HG03103 (cell line): ENCODE measurements at regions not wholly inside any gene's neighbourhood (a gene's known extent, or its start where the extent isn't known, plus 50 kb on each side); places are given as distances from the start of the nearest gene placed in this dataset.

Experiments used
- ATAC-seq: cut with Tn5 transposase; IDR thresholded peaks from one replicate; pipeline ENCODE4 v1.9.1; 2021; ENCODE audit warnings: low read depth; ENCODE audit not compliant: unreplicated experiment

- no peak for ATAC-seq
Measured at GRCh38 chr10:111698711-111699110, 484.9 kb downstream of the GPAM start.

GRCh38 chr10:111703986-111704385, 479.6 kb downstream of the GPAM start:
- ATAC-seq = no peak

- ATAC-seq = no peak
Measured at GRCh38 chr10:111705021-111705420, 478.5 kb downstream of the GPAM start.

GRCh38 chr10:111706331-111706730, 477.2 kb downstream of the GPAM start:
- ATAC-seq = no peak

- no peak for ATAC-seq
Measured at GRCh38 chr10:111707076-111707475, 476.5 kb downstream of the GPAM start.

GRCh38 chr10:111709603-111710002, 474.0 kb downstream of the GPAM start:
- no peak for ATAC-seq

GRCh38 chr10:111716032-111716431, 467.5 kb downstream of the GPAM start:
- ATAC-seq = no peak

GRCh38 chr10:111724121-111724520, 459.4 kb downstream of the GPAM start:
- ATAC-seq = no peak

GRCh38 chr10:111725050-111725449, 458.5 kb downstream of the GPAM start:
- ATAC-seq = no peak

- ATAC-seq = no peak
Measured at GRCh38 chr10:111732166-111732785, 451.3 kb downstream of the GPAM start.

GRCh38 chr10:111739125-111739873, 444.3 kb downstream of the GPAM start:
- ATAC-seq = no peak

- ATAC-seq = no peak
Measured at GRCh38 chr10:111739874-111740139, 443.8 kb downstream of the GPAM start.

GRCh38 chr10:111745982-111746381, 437.6 kb downstream of the GPAM start:
- no peak for ATAC-seq

GRCh38 chr10:111747751-111748150, 435.8 kb downstream of the GPAM start:
- no peak for ATAC-seq

- no peak for ATAC-seq
Measured at GRCh38 chr10:111748184-111748583, 435.4 kb downstream of the GPAM start.

GRCh38 chr10:111750165-111750849, 433.3 kb downstream of the GPAM start:
- ATAC-seq = no peak

GRCh38 chr10:111756217-111757061, 427.1 kb downstream of the GPAM start:
- ATAC-seq = peak; percentile 68

GRCh38 chr10:111758593-111758992, 425.0 kb downstream of the GPAM start:
- ATAC-seq = no peak

- no peak for ATAC-seq
Measured at GRCh38 chr10:111762114-111762513, 421.5 kb downstream of the GPAM start.

GRCh38 chr10:111765216-111765615, 418.3 kb downstream of the GPAM start:
- ATAC-seq = no peak

GRCh38 chr10:111766464-111766863, 417.1 kb downstream of the GPAM start:
- no peak for ATAC-seq
